ENCODE measurements at regions not wholly inside any gene's neighbourhood (a gene's known extent, or its start where the extent isn't known, plus 50 kb on each side); places are given as distances from the start of the nearest gene placed in this dataset.

GRCh38 chr5:73395256-73395655, 53.3 kb downstream of the FOXD1 start:
- no peak for DNase-seq

GRCh38 chr5:73394610-73395009, 54.0 kb downstream of the FOXD1 start:
- no peak for DNase-seq

GRCh38 chr5:73393611-73394489, 54.7 kb downstream of the FOXD1 start:
- DNase-seq, result no peak

GRCh38 chr5:73392775-73393174, 55.8 kb downstream of the FOXD1 start:
- DNase-seq, result no peak

GRCh38 chr5:73391441-73391881, 57.1 kb downstream of the FOXD1 start:
- no peak for DNase-seq

- no peak for DNase-seq
Measured at GRCh38 chr5:73390972-73391371, 57.6 kb downstream of the FOXD1 start.

GRCh38 chr5:73388740-73389139, 59.8 kb downstream of the FOXD1 start:
- no peak for DNase-seq

GRCh38 chr5:73388306-73388684, 60.3 kb downstream of the FOXD1 start:
- no peak for DNase-seq

GRCh38 chr5:73387601-73388305, 60.8 kb downstream of the FOXD1 start:
- peak; percentile 49 for DNase-seq

- DNase-seq, result no peak
Measured at GRCh38 chr5:73387149-73387591, 61.4 kb downstream of the FOXD1 start.

- no peak for DNase-seq
Measured at GRCh38 chr5:73384861-73385260, 63.7 kb downstream of the FOXD1 start.

GRCh38 chr5:73382401-73382740, 66.2 kb downstream of the FOXD1 start:
- DNase-seq, result no peak

- DNase-seq, result no peak
Measured at GRCh38 chr5:73381590-73382400, 66.8 kb downstream of the FOXD1 start.

GRCh38 chr5:73380710-73381589, 67.6 kb downstream of the FOXD1 start:
- DNase-seq, result no peak

- no peak for DNase-seq
Measured at GRCh38 chr5:73380041-73380440, 68.5 kb downstream of the FOXD1 start.

- no peak for DNase-seq
Measured at GRCh38 chr5:73379435-73379834, 69.1 kb downstream of the FOXD1 start.

- no peak for DNase-seq
Measured at GRCh38 chr5:73378765-73379164, 69.8 kb downstream of the FOXD1 start.

GRCh38 chr5:73378070-73378469, 70.5 kb downstream of the FOXD1 start:
- DNase-seq, result no peak

GRCh38 chr5:73376618-73377170, 71.9 kb downstream of the FOXD1 start:
- DNase-seq, result no peak

- DNase-seq, result no peak
Measured at GRCh38 chr5:73375949-73376348, 72.6 kb downstream of the FOXD1 start.

GRCh38 chr5:73375191-73375545, 73.4 kb downstream of the FOXD1 start:
- no peak for DNase-seq

- DNase-seq, result no peak
Measured at GRCh38 chr5:73374520-73375190, 73.9 kb downstream of the FOXD1 start.

All from activated CD4-positive, alpha-beta T cell treated with anti-CD3 and anti-CD28 coated beads, Interleukin-2, Interleukin-6, amounts not matched to agents 100 ng/mL and 50 ng/mL, durations not matched to agents 16 hours and 8 hours (primary cell).